ENCODE measurements at regions not wholly inside any gene's neighbourhood (a gene's known extent, or its start where the extent isn't known, plus 50 kb on each side); places are given as distances from the start of the nearest gene placed in this dataset.

- TF ChIP-seq, protein P1, sequence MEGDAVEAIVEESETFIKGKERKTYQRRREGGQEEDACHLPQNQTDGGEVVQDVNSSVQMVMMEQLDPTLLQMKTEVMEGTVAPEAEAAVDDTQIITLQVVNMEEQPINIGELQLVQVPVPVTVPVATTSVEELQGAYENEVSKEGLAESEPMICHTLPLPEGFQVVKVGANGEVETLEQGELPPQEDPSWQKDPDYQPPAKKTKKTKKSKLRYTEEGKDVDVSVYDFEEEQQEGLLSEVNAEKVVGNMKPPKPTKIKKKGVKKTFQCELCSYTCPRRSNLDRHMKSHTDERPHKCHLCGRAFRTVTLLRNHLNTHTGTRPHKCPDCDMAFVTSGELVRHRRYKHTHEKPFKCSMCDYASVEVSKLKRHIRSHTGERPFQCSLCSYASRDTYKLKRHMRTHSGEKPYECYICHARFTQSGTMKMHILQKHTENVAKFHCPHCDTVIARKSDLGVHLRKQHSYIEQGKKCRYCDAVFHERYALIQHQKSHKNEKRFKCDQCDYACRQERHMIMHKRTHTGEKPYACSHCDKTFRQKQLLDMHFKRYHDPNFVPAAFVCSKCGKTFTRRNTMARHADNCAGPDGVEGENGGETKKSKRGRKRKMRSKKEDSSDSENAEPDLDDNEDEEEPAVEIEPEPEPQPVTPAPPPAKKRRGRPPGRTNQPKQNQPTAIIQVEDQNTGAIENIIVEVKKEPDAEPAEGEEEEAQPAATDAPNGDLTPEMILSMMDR (optimal IDR thresholded peaks at IDR 0.05 in 1 of 3, IDR thresholded peaks at IDR 0.05 in 1 of 3, conservative IDR thresholded peaks at IDR 0.05 in 1 of 3; ENCODE audit: extremely low read depth in 1 of 3, insufficient read depth in 2 of 3, low read length in 3 of 3): no peak
- no peak for TF ChIP-seq EZH2 (IDR thresholded peaks at IDR 0.05; ENCODE audit: low read length)
Measured at GRCh38 chr12:76249501-76249900, 98.7 kb downstream of the BBS10 start.
